Tibial nerve (tissue), 3 donors: ENCODE measurements at regions not wholly inside any gene's neighbourhood (a gene's known extent, or its start where the extent isn't known, plus 50 kb on each side); places are given as distances from the start of the nearest gene placed in this dataset.

Source experiments
- CTCF ChIP-seq, 5 experiments: fragments of 200-600 bp in 3 of 5; fragments of 450-650 bp in 2 of 5; sonication (generic) in 3 of 5; IDR thresholded peaks; one replicate each; pipeline ENCODE4 v1.5.1; 2016 to 2019; ENCODE audit warnings: antibody characterized with exemption in 5 of 5, mild to moderate bottlenecking in 3 of 5, moderate library complexity in 2 of 5
- POLR2A ChIP-seq, 2 donors: fragments of 450-650 bp; IDR thresholded peaks; one replicate each; pipeline ENCODE4 v1.6.1; 2017; ENCODE audit warnings: antibody characterized with exemption in 2 of 2, mild to moderate bottlenecking in 2 of 2, moderate library complexity in 2 of 2

GRCh38 chr6:90428514-90428913 is 131.9 kb upstream of the BACH2 start:
- TF ChIP-seq CTCF (IDR thresholded peaks at IDR 0.05) (no peak), POLR2A (IDR thresholded peaks at IDR 0.05) (no peak)
